GM06990 (cell line): ENCODE measurements at regions not wholly inside any gene's neighbourhood (a gene's known extent, or its start where the extent isn't known, plus 50 kb on each side); places are given as distances from the start of the nearest gene placed in this dataset.

ENCODE experiments used
- DNase-seq: peaks from one replicate; pipeline ENCODE4 v3.0.0-alpha.2; 2011; ENCODE audit not compliant: insufficient read length; ENCODE audit errors: extremely low read depth
- H3K27me3 ChIP-seq: replicated peaks from 2 replicates; pipeline ENCODE4 v1.6.0; 2011; ENCODE audit warnings: low read length; ENCODE audit not compliant: control insufficient read depth, insufficient read depth
- H3K36me3 ChIP-seq: 2 replicates; pipeline ENCODE4 v1.5.1; 2011; ENCODE audit warnings: low read length; ENCODE audit not compliant: control insufficient read depth, insufficient read depth
- H3K4me3 ChIP-seq: replicated peaks from 2 replicates; pipeline ENCODE4 v1.5.1; 2011; ENCODE audit warnings: low read depth, mild to moderate bottlenecking, control low read depth, low read length
- TF ChIP-seq, protein P1 (sequence below): IDR thresholded peaks from 2 replicates; pipeline ENCODE4 v1.5.1; 2011; ENCODE audit warnings: low read length, control low read depth, mild to moderate bottlenecking, inconsistent platforms; ENCODE audit not compliant: insufficient read depth, poor library complexity, severe bottlenecking

GRCh38 chr2:235170536-235171521 is 219.0 kb downstream of the SH3BP4 start:
- Histone ChIP-seq H3K4me3 (no peak overlapping the region), H3K36me3 (no peaks in the 10 kb centered on the region), H3K27me3 (no peaks in the 10 kb centered on the region)
- TF ChIP-seq, protein P1, sequence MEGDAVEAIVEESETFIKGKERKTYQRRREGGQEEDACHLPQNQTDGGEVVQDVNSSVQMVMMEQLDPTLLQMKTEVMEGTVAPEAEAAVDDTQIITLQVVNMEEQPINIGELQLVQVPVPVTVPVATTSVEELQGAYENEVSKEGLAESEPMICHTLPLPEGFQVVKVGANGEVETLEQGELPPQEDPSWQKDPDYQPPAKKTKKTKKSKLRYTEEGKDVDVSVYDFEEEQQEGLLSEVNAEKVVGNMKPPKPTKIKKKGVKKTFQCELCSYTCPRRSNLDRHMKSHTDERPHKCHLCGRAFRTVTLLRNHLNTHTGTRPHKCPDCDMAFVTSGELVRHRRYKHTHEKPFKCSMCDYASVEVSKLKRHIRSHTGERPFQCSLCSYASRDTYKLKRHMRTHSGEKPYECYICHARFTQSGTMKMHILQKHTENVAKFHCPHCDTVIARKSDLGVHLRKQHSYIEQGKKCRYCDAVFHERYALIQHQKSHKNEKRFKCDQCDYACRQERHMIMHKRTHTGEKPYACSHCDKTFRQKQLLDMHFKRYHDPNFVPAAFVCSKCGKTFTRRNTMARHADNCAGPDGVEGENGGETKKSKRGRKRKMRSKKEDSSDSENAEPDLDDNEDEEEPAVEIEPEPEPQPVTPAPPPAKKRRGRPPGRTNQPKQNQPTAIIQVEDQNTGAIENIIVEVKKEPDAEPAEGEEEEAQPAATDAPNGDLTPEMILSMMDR, result no peak
- no peak for DNase-seq

- H3K36me3 ChIP-seq, result no peaks in the 10 kb centered on the region
- H3K4me3 ChIP-seq, result no peak overlapping the region
- DNase-seq, result no peak
- TF ChIP-seq, protein P1, result no peak
- H3K27me3 ChIP-seq, result no peaks in the 10 kb centered on the region
These were observed 219.8 kb downstream of the SH3BP4 start for GRCh38 chr2:235171550-235172031.

GRCh38 chr2:235180642-235181041 is 228.8 kb downstream of the SH3BP4 start:
- H3K36me3 ChIP-seq, result no peaks in the 10 kb centered on the region

GRCh38 chr2:235183786-235184185 is 232.0 kb downstream of the SH3BP4 start:
- H3K4me3 ChIP-seq, result no peak overlapping the region
- DNase-seq, result no peak
- no peaks in the 10 kb centered on the region for H3K27me3 ChIP-seq
- TF ChIP-seq, protein P1, result no peak
- no peaks in the 10 kb centered on the region for H3K36me3 ChIP-seq

More at GRCh38 chr2:235180642-235181041, 228.8 kb downstream of the SH3BP4 start:
- Histone ChIP-seq H3K27me3 (no peaks in the 10 kb centered on the region), H3K4me3 (no peak overlapping the region)
- TF ChIP-seq, protein P1, result no peak
- DNase-seq, result no peak

- no peak for DNase-seq
- TF ChIP-seq, protein P1, result no peak
These were observed 236.0 kb downstream of the SH3BP4 start for GRCh38 chr2:235187806-235188205.

More at GRCh38 chr2:235187806-235188205, 236.0 kb downstream of the SH3BP4 start:
- Histone ChIP-seq H3K27me3 (no peaks in the 10 kb centered on the region), H3K4me3 (no peak overlapping the region), H3K36me3 (no peaks in the 10 kb centered on the region)
